ENCODE measurements at regions not wholly inside any gene's neighbourhood (a gene's known extent, or its start where the extent isn't known, plus 50 kb on each side); places are given as distances from the start of the nearest gene placed in this dataset.

DNA sequence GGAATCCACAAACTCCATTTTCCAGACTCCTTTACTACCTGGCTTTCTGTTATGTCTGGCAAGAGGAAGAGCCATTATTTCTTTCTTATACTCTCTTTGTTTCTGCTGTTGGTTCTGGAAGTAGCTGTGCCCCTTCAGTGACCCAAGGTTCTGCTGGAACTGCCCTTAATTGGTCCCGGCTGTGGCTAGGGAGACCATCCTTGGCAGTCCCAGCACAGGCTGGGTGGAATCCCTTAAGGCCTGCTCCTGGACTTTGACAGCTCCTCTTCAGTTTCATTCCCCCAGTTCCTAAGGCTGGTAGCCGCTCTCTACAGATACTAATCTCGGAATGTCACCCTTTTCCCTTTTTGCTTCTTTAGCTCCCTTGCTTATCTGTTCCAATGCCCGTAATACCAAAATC, 81.9 kb upstream of the GLIS3 start:
- no peak overlapping the region for H3K9ac ChIP-seq (ENCODE audit: low read depth, low read length, poor library complexity, severe bottlenecking)
- no peaks in the 10 kb centered on the region for H3K79me2 ChIP-seq (ENCODE audit: insufficient read depth, low read length)
- no peaks in the 10 kb centered on the region for H3K36me3 ChIP-seq (ENCODE audit: insufficient read depth, low read length)
- no peak overlapping the region for H2AFZ ChIP-seq (ENCODE audit: low read length)
- TF ChIP-seq, protein P1, sequence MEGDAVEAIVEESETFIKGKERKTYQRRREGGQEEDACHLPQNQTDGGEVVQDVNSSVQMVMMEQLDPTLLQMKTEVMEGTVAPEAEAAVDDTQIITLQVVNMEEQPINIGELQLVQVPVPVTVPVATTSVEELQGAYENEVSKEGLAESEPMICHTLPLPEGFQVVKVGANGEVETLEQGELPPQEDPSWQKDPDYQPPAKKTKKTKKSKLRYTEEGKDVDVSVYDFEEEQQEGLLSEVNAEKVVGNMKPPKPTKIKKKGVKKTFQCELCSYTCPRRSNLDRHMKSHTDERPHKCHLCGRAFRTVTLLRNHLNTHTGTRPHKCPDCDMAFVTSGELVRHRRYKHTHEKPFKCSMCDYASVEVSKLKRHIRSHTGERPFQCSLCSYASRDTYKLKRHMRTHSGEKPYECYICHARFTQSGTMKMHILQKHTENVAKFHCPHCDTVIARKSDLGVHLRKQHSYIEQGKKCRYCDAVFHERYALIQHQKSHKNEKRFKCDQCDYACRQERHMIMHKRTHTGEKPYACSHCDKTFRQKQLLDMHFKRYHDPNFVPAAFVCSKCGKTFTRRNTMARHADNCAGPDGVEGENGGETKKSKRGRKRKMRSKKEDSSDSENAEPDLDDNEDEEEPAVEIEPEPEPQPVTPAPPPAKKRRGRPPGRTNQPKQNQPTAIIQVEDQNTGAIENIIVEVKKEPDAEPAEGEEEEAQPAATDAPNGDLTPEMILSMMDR (conservative IDR thresholded peaks at IDR 0.05; ENCODE audit: low read length), result no peak
- TF ChIP-seq EZH2phosphoT487 (IDR thresholded peaks at IDR 0.05; ENCODE audit: borderline replicate concordance), result no peak
- H3F3A ChIP-seq (ENCODE audit: low read depth), result no peaks in the 10 kb centered on the region
- H3K9me2 ChIP-seq (replicated peaks; ENCODE audit: low read depth, low read length), result no peaks in the 10 kb centered on the region
- H3K9me3 ChIP-seq (ENCODE audit: insufficient read depth, low read depth, low read length), result no peaks in the 10 kb centered on the region
- H3K27me3 ChIP-seq (ENCODE audit: insufficient read depth, low read length, poor library complexity, severe bottlenecking), result no peaks in the 10 kb centered on the region
- no peak overlapping the region for H3K4me2 ChIP-seq (ENCODE audit: low read depth, low read length, poor library complexity, severe bottlenecking)
- H3K4me1 ChIP-seq (ENCODE audit: insufficient read depth, low read length, poor library complexity, severe bottlenecking), result no peaks in the 10 kb centered on the region
- no peak overlapping the region for H3K4me3 ChIP-seq (ENCODE audit: low read length, poor library complexity, severe bottlenecking)
- H4K20me1 ChIP-seq (ENCODE audit: insufficient read depth, low read length, poor library complexity, severe bottlenecking), result no peaks in the 10 kb centered on the region

DNA sequence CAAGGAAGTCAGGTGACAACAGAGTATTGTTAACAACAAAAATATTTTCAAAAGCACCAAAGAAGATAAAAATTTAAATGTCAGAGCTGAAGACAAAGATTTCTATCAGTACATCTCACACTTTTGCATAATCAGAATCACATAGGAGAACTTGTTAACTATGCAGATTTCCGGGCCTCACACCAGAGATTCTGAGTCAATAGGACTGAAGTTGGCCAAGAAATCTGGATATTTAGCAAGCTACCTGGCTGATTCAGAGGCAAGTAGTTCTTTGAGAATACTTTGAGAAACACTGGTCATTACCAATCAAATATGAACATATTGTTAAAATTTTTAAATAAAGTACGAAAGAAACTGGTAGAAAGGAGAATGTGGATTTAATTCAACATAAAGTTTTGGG, 80.5 kb upstream of the GLIS3 start:
- TF ChIP-seq, protein P1 (conservative IDR thresholded peaks at IDR 0.05; ENCODE audit: low read length), result no peak
- no peak for TF ChIP-seq EZH2phosphoT487 (IDR thresholded peaks at IDR 0.05; ENCODE audit: borderline replicate concordance)
- no peaks in the 10 kb centered on the region for H3K79me2 ChIP-seq (ENCODE audit: insufficient read depth, low read length)
- no peaks in the 10 kb centered on the region for H3K27me3 ChIP-seq (ENCODE audit: insufficient read depth, low read length, poor library complexity, severe bottlenecking)
- H3K9ac ChIP-seq (ENCODE audit: low read depth, low read length, poor library complexity, severe bottlenecking), result no peak overlapping the region
- H3K36me3 ChIP-seq (ENCODE audit: insufficient read depth, low read length), result no peaks in the 10 kb centered on the region
- no peak overlapping the region for H3K4me2 ChIP-seq (ENCODE audit: low read depth, low read length, poor library complexity, severe bottlenecking)
- H3K9me2 ChIP-seq (replicated peaks; ENCODE audit: low read depth, low read length), result no peaks in the 10 kb centered on the region
- H3K9me3 ChIP-seq (ENCODE audit: insufficient read depth, low read depth, low read length), result no peaks in the 10 kb centered on the region
- H3K4me1 ChIP-seq (ENCODE audit: insufficient read depth, low read length, poor library complexity, severe bottlenecking), result peaks cover 8% of the 10 kb centered on the region
- H3K4me3 ChIP-seq (ENCODE audit: low read length, poor library complexity, severe bottlenecking), result no peak overlapping the region
- H2AFZ ChIP-seq (ENCODE audit: low read length), result no peak overlapping the region
- H3F3A ChIP-seq (ENCODE audit: low read depth), result no peaks in the 10 kb centered on the region
- H4K20me1 ChIP-seq (ENCODE audit: insufficient read depth, low read length, poor library complexity, severe bottlenecking), result no peaks in the 10 kb centered on the region

DNA sequence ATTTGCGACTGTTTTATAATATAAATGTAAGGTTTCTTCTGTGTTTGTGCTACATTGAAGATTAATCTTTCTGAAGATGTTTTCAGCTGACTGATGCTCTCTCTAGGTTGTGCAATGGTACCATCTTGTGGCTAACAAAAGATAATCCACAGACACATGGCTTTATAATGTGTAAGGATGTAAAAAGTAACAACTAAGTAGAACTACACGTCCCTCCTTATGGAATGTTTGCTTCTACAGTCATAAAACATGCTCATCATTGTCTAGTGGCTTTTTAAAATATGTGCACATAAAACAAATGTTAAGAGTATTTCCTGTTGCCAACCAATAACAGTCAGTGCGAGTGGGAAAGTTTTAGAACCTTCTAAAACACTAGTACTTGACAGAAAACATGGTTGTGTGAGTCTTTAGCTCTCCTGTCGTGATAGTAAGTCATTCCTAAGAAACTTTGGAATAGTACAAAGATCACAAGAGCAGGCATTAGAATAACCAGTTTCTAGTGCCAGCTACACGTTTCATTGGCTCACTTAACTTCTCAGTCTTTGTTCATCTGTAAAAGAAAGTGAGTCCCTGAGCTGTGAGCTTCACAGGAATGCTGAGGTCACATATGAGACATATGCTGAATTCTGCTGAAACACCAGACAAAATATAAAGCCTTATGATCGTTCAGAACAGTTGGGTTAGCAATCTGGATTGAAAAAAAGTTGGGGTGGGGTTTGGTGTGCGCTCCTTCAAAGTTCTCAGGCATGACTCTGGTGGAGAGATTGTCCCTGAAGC, 75.7 kb upstream of the GLIS3 start:
- Histone ChIP-seq H3F3A (ENCODE audit: low read depth) (no peaks in the 10 kb centered on the region), H3K36me3 (ENCODE audit: insufficient read depth, low read length) (no peaks in the 10 kb centered on the region), H3K4me1 (ENCODE audit: insufficient read depth, low read length, poor library complexity, severe bottlenecking) (peaks cover 8% of the 10 kb centered on the region), H3K79me2 (ENCODE audit: insufficient read depth, low read length) (no peaks in the 10 kb centered on the region), H2AFZ (ENCODE audit: low read length) (peak overlapping the region; percentile 69), H3K27me3 (ENCODE audit: insufficient read depth, low read length, poor library complexity, severe bottlenecking) (no peaks in the 10 kb centered on the region), H3K4me3 (ENCODE audit: low read length, poor library complexity, severe bottlenecking) (no peak overlapping the region), H3K9me3 (ENCODE audit: insufficient read depth, low read depth, low read length) (no peaks in the 10 kb centered on the region), H4K20me1 (ENCODE audit: insufficient read depth, low read length, poor library complexity, severe bottlenecking) (no peaks in the 10 kb centered on the region), H3K4me2 (ENCODE audit: low read depth, low read length, poor library complexity, severe bottlenecking) (peak overlapping the region; percentile 35), H3K9ac (ENCODE audit: low read depth, low read length, poor library complexity, severe bottlenecking) (no peak overlapping the region), H3K9me2 (replicated peaks; ENCODE audit: low read depth, low read length) (no peaks in the 10 kb centered on the region)
- no peak for TF ChIP-seq EZH2phosphoT487 (IDR thresholded peaks at IDR 0.05; ENCODE audit: borderline replicate concordance)
- TF ChIP-seq, protein P1 (conservative IDR thresholded peaks at IDR 0.05; ENCODE audit: low read length), result peak; percentile 64

Measured in Loucy (cell line).